Ramos (cell line): ENCODE measurements at regions not wholly inside any gene's neighbourhood (a gene's known extent, or its start where the extent isn't known, plus 50 kb on each side); places are given as distances from the start of the nearest gene placed in this dataset.
"Not testable (repeated sequence)": the region's sequence is repeated elsewhere in the genome, so short reads cannot be mapped to it uniquely, and the experiment has no call there.

Experiments
- in situ Hi-C: fragments of 300-500 bp; cut with MboI; formaldehyde crosslinking; loops from one replicate; pipeline ENCODE4 v1.14.3; 2022; ENCODE audit warnings: low sequenced_read_pairs; ENCODE audit not compliant: unreplicated experiment

- in situ Hi-C loops, result no loop called here
These were observed 398.8 kb upstream of the CXADR start for GRCh38 chr21:17114045-17114444.

GRCh38 chr21:17118638-17119384, 394.0 kb upstream of the CXADR start:
- in situ Hi-C loops, result no loop called here

GRCh38 chr21:17119466-17120297, 393.2 kb upstream of the CXADR start:
- in situ Hi-C loops, result no loop called here

DNA sequence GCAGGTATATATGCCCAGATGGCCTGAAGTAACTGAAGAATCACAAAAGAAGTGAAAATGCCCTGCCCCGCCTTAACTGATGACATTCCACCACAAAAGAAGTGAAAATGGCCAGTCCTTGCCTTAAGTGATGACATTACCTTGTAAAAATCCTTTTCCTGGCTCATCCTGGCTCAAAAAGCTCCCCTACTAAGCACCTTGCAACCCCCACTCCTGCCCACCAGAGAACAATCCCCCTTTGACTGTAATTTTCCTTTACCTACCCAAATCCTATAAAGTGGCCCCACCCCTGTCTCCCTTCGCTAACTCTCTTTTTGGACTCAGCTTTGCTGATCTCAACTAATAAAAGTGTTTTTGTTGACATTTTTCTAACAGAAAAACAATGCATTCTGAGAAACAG, 385.4 kb upstream of the CXADR start:
- in situ Hi-C loops, result not testable (repeated sequence)

DNA sequence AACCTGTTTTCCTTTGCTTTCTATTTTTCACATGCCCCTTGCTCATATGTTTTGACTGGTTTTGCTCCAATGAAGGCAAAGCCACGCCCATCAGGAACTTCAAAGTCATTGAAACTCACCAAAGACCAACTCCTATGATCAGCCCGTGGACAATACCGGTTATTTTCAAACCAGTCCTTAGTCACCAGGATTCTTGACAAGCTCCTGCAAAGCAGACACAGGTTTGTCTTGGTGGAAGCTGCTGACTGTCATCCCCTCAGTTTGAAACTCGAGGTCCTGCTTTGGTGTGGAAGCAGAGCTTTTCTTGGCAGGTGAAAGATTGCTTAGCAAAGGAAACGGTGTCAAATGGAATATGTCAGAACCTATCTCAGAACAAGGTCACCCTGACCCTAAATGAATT, 384.7 kb upstream of the CXADR start:
- in situ Hi-C loops, result no loop called here

DNA sequence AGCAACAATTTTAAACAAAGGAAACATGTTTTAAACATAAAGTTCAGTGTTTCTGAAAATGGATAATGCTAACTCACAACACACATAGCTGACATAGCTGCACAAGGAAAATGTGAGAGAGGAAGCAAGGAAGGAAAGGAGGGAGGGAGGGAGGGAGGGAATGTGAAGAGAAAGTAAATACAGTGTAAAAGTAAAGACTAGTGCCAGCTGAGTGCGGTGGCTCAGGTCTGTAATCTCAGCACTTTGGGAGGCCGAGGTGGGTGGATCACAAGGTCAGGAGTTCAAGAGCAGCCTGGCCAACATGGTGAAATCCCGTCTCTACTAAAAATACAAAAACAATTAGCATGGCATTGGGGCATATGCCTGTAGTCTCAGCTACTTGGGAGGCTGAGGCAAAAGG, 373.7 kb upstream of the CXADR start:
- in situ Hi-C loops, result not testable (repeated sequence)

DNA sequence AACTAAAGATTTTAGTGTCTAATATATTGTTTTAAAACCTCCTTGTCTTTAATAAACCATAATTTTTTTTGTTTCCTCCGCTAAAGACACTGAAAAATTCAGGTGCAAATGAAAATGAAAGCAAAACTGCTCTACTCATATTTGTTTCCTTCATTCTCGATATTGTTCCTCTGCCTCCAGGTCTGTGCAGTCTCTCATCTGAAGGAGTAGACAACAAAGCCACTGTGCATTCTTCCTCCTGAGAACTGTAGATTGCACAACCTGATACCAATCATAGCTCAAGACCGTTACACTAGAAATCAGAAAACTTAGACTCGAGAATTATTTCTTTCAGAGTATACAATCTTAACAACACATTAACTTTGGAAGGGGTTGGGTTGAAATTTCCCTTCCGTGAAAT, 373.1 kb upstream of the CXADR start:
- in situ Hi-C loops, result no loop called here

DNA sequence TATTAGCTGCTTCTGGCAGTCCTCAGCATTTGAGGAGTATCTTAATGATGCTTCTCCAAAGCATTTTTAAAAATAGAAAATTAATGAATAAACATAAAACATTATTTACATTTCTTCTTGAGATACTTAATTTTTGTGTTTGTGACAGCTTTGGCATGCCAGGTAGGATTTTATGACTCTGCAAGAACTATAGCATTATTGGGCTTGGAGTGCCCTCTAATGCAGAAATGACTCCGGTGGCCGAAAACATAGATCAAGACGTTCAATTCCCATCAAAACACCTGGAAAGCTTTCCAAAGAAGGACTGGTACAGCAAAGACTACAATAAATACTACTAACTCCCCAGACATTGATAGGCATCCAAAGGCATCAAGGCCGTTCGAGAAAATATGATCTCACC, 366.4 kb upstream of the CXADR start:
- in situ Hi-C loops, result no loop called here

DNA sequence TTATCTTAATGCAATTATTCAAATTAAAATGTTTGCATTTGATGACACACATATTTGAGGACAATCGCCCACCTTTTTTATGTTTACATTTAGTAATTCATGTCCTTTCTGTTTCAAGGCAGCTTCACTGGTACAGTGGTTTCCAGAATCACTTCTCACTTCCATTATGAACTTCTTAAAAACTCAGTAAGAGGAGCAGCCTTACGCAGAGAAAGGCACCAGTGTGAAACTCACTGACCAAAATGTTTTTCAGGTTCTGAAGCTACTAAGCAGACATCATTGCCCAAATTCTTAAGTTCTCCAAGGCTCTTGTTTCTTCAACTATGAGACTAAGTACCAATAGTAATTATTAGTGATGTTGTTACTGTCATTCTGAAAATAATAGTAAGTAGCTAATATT, 353.1 kb upstream of the CXADR start:
- in situ Hi-C loops, result no loop called here

DNA sequence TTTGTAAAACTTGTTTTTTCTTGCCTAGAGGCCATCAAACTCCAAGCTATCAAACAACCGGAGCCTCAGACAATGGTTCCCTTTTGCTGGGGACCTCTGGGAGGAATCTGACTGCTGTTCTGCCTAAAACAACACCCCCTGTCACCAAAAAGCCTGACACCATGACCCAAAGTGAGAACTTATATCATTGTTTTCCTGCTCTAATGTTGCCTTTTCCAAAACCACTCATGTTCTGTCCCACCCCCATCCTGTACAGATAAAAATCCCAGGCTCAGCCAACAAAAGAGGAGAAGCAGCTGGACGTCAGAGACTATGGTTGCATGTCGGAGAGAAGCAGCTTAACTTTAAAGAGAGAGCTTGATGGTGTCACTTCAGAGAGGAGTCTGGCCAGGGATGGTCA, 327.2 kb upstream of the CXADR start:
- in situ Hi-C loops, result no loop called here

DNA sequence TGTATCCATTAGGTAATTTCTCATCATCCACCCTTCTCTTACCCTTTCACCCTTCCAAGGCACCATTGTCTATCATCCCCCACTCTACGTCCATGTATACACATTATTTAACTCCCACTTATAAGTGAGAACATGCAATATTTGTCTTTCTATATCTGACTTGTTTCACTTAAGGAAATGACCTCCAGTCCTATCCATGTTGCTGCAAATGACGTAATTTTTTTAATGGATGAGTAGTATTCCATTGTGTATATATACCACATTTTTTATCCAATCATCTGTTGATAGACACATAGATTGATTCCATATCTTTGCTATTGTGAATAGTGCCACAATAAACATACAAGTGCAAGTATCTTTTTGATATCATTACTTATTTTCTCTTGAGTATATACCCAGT, 322.9 kb upstream of the CXADR start:
- in situ Hi-C loops, result no loop called here

- in situ Hi-C loops, result no loop called here
These were observed 321.4 kb upstream of the CXADR start for GRCh38 chr21:17191346-17191993.

- in situ Hi-C loops, result no loop called here
These were observed 317.5 kb upstream of the CXADR start for GRCh38 chr21:17195351-17195750.

DNA sequence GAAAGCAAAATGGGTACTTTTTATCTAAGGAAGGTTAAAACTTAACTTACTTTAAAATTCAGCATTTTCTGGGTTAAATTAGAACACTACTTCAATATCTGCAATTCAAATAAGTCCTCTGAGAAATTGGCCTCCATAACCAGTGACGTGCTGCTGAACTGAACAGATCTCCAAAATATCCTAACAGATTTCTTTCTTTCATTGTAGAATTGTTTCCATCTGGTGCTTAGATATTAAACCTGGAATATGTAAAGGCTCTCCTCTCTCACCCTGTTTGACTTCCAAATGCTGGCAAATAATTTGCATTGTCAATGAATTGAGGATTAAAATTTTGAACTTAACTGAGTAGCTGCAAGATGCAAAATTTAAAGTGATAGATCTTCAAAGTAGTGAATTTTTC, 316.9 kb upstream of the CXADR start:
- in situ Hi-C loops, result no loop called here

- in situ Hi-C loops, result no loop called here
These were observed 316.2 kb upstream of the CXADR start for GRCh38 chr21:17196623-17197022.

DNA sequence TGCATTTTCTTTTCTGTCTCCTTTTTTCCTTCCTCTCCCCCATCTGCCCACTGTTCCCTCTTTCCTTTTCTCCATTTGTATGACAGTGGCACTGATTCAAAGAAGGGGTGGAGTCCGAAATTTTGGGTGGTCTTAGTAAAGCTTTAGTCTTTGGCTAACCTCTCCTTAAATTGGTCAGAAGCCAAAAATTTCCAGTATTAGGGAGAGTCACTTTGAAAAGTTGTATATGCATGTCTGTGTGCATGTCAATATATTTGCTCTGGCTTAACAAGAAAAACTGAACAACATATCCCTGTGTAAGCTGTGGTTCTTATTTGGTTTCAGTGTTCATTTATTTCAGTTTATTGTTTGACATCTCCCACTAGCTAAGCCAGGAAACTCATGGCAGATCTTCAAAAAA, 314.8 kb upstream of the CXADR start:
- in situ Hi-C loops, result no loop called here

GRCh38 chr21:17200250-17200649, 312.6 kb upstream of the CXADR start:
- in situ Hi-C loops, result no loop called here

DNA sequence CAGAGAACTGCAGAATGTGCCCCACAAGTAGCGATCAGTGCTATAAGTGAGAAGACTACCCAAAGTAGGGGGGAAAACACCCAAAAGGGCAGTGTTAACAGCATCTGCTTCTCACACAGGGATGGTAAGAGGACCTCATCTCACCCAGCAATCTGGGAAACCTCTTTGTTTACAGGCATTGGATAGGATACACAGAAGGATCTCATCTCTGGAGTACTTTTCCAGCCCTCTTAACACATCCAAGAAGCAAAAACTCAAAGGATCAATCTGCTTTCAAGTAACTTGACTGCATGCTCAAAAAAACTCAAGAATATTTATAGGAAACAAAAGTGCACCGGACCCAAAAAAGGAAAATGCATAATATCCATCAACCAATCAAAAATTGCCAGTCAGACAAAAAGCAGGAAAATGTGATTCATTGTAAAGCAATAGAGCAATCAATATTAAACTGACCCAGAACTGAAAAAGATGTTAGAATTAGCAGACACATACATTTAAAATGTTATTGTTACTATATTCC, 311.0 kb upstream of the CXADR start:
- in situ Hi-C loops, result no loop called here

- in situ Hi-C loops, result no loop called here
These were observed 298.0 kb upstream of the CXADR start for GRCh38 chr21:17214801-17215200.

DNA sequence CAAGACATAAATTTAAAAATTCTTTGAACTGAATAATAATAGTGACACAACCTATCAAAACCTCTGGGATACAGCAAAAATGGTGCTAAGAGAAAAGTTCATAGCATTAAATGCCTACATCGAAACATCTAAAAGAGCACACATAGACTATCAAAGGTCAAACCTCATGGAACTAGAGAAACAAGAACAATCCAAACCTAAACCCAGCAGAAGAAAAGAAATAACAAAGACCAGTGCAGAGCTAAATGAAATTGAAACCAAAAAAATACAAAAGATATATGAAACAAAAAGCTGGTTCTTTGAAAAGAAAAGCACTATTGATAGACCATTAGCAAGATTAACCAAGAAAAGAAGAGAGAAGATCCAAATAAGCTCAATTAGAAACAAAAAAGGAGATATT, 293.8 kb upstream of the CXADR start:
- in situ Hi-C loops, result not testable (repeated sequence)

DNA sequence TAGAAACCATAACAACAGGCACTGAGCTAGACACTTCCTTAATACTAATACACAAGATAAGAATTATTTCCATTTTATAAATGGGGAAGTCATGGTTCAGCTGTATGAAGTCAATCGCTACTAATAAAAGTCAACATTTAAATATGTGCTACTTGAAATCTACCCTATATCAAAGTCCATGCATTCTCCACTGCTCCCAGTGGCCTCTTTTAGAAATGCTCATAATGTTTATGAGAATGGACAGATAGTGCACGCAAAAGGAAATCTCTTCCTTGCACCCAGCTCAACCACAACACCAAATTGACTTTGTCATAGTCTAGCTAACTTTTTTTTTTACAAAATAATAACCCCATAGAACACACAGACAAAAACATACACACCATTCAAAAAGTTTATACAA, 281.7 kb upstream of the CXADR start:
- in situ Hi-C loops, result no loop called here
